CD1c-positive myeloid dendritic cell (primary cell): ENCODE measurements at regions not wholly inside any gene's neighbourhood (a gene's known extent, or its start where the extent isn't known, plus 50 kb on each side); places are given as distances from the start of the nearest gene placed in this dataset.
"Not testable (repeated sequence)": the region's sequence is repeated elsewhere in the genome, so short reads cannot be mapped to it uniquely, and the experiment has no call there.

ENCODE experiments used
- DNase-seq: peaks from one replicate; pipeline ENCODE4 v3.0.0-alpha.2; 2016; ENCODE audit errors: extremely low spot score

DNA sequence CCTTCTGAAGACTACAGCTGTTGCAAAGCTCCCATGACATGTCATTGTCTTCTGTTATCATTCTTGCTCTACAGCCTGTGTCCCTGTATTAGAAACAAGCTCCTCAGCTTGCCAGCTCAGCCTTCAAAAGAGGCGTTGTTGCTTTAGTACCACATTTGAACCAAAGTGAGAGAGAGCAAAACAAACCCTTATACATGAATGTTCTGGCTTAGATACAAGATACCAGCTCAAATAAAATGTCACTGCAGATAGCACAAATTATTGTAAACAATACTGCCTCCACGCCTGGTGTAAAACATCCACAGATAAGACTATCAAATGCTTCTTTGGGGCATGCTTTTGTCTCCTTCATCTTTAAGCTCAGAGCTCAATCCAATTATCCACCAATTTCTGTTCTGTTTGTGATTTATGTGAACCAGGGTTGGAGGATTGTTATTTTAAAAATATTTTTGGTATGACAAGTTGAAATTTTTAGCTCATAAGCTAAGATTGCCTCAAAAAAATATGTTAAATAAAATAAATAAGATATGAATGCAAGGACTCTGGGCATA is 403.6 kb upstream of the CDIN1 start:
- no peak for DNase-seq

DNA sequence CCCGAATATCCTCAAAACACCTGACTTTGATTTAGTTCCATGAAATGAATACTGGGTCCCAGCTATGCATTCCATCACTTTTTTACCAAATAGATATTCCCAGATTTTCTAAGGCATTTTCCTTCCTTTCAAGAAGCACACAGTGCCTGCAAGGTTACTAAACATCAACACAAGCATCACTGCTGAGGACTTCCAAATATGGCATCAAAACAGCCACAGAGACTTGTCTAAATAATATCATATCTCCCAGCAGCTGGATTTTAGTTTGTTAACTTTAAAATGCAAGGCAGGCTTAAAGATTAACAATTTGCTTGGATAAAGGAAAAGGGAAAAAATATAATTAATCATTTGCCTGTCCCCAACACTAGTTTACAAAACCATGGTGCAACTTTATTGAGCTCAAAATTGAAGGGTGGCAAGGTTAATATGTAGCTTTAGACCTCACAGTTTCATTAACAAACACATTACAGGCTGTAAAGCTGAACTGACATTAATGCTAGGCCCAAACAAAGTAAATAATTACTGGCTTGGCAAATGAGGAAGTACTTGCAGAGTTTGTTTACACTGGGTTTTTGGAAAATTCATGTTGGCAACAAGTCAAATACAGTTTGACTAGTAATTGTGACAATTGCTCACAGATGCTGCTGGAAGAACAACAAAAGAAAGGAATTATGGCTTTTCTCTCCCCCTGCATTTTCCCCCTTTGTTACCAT is 401.7 kb upstream of the CDIN1 start:
- DNase-seq, result no peak

DNA sequence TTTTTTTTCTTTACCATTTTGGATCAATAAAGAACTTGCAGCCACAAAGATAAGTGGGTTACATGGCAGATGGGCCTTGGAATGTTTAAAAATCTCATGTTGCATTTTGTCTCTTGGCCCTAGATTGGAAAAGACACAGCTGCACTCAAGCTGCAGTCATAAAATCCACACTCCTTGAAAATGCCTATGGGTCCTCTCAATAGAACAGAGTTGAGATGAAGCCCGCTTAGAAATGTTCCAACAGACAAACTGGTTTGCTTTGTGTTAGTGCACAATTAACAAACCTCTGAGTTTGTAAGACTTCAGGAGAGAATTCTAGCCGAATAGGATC is 401.2 kb upstream of the CDIN1 start:
- no peak for DNase-seq

DNA sequence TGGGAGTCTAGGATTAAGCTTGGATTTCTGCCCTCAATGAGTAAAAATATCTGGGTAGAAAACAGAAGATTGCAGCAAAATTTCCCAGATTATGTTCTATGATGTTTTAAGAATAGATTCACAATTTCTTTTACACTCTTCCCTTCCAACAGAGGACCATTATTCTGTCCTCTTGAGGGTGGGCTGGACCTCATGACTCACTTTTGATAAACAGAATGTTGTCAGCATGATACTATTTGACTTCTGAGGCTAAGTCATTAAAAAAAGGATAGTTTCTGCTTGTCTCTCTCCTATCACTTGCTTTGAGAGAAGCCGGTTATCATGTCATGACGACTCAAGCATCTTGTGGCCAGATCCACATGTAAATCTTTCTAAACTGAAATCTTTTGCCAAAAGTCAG is 396.2 kb upstream of the CDIN1 start:
- DNase-seq, result no peak

DNA sequence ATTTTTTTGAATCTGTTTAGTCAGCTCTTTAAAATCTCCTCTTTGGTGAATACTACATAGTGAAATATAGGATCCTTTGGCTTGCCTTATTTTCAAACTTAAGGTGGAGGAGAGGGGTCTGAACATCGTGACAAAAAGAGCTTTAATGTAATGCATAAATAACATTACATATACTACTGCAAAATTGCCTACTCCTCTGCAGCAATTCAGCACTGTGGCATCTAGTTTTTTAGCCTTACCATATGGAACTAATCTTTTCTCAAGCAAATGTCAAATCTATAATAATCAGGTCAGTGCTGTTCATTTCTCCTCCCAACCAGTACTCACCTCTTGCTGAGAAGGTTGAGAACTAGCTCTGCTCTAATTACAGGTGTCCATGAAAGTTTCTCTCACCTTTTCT is 394.0 kb upstream of the CDIN1 start:
- no peak for DNase-seq

DNA sequence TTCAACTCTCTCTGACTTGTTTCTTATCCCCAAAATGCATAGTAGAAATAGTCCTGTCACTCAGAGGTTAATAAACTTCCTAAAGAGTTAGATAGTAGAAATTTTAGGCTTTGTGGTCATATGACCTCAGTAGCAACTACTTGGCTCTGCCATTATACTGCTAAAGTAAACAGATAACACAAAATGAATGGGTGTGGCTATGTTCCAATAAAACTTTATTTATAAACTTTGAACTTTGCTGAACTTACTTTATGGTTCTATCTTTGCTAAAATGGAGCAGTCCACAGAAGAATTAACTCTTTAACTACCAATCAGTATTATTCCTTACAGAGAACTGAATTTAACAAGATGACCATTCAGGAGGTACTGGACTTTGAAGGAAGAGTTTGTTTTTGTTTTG is 393.6 kb upstream of the CDIN1 start:
- DNase-seq, result no peak

DNA sequence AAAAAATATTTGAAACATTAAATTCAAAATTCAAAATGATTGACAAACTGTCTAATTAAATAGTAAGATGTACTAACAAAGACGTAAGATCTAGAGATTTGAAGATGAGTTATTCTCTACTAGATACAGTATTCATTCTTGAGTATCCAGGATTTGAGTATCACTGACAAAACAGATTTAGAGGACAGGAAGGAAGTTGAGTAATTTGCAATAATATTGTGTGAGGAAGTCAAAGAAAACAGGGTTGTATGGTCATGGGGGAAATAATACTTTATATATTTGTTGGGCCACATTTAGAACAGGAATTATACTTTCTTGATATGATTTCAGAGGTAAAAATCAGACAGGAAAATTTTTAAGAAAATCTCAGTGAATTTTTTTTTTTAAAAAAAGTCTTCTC is 393.1 kb upstream of the CDIN1 start:
- no peak for DNase-seq

DNA sequence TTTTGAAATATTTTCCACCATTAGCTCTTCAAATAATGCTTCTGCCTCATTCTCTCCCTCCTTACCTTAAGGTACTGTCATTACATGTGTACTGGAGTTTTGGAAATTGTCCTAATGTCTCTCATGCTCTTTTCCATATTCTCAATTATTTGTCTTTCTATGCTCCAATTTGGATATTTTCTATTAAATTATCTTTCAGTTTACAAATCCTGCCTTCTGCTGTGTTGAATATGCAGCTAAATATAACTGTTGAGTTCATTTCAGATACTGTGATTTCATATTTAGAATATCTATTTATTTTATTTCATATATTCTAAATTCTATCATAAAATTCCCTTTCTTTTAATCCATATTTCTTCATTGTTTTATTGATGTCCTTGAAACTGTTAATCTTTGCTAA is 388.0 kb upstream of the CDIN1 start:
- no peak for DNase-seq

DNA sequence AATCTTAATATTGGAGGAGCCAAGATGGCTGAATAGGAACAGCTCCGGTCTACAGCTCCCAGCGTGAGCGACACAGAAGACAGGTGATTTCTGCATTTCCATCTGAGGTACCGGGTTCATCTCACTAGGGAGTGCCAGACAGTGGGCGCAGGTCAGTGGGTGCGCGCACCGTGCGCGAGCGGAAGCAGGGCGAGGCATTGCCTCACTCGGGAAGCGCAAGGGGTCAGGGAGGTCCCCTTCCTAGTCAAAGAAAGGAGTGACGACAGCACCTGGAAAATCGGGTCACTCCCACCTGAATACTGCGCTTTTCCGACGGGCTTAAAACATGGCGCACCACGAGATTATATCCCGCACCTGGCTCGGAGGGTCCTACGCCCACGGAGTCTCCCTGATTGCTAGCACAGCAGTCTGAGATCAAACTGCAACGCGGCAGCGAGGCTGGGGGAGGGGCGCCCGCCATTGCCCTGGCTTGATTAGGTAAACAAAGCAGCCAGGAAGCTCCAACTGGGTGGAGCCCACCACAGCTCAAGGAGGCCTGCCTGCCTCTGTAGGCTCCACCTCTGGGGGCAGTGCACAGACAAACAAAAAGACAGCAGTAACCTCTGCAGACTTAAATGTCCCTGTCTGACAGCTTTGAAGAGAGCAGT is 383.9 kb upstream of the CDIN1 start:
- not testable (repeated sequence) for DNase-seq

DNA sequence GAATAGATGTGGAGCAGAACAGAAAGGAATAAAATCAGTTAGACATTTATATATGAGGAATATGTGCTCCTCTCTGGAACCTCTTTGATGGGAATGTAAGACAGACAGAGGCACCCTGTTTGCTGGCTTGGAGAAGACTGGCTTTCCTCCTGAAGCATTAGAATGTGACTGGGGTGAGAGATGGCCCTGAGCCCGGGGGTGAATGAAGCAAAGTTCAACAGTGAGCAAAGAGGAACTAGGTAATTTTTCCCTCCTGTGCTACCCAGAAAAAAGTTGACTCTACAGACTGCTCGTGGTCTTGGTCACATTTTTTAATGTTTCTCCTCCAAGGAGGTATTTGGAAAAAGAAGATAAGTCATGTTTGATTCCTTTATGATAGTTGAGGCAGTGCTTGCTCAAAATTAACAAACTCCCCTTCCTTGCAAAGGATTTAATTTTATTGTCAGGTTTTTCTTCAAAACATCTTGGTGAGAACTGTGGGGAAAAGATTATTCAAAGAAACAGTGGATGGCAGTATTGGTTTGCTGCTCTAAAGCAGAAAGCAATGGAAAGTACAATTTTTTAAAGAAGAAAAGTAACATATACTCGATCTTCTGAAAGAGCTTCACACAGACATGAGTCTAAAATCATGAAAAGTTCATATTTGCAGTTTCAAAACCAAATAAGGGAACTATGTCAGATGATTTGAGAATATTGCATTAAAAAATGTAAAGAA is 370.4 kb upstream of the CDIN1 start:
- DNase-seq, result no peak

DNA sequence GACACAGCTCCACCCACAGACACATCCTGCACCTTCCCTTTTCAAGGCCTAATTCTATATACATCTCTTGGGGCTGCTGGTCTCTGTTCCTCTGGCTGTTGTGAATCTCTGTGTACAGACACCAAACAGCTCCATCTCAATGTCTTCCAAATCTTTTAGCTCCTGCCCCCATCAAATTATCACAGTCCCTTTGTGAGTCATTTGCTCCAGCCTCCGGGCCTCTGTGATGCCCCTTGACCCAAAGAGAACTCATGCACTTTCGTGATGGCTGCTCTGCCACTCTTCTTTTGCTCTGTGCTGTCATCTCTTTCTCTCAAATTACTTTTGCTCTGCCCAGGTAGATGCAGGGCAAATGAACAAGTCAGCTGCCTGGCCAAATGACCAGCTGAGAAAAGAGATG is 369.0 kb upstream of the CDIN1 start:
- DNase-seq, result no peak

DNA sequence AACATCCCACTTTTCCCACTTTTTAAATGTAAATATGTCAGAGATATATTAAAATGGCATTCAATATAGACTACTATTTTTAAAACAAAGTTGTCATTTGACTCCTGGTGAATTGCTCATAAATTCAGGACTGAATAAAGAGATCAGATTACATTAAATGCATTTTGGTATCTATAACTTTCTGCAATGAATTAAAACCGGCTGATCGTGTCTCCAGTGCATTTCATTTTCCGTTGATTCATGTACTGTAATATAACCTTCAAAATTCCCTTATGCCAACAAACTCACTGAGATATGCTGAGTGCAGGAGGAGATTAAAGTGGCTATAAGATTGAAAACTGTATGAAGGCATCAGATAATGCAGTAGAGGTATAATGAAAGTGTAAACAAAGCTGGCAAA is 361.1 kb upstream of the CDIN1 start:
- no peak for DNase-seq

DNA sequence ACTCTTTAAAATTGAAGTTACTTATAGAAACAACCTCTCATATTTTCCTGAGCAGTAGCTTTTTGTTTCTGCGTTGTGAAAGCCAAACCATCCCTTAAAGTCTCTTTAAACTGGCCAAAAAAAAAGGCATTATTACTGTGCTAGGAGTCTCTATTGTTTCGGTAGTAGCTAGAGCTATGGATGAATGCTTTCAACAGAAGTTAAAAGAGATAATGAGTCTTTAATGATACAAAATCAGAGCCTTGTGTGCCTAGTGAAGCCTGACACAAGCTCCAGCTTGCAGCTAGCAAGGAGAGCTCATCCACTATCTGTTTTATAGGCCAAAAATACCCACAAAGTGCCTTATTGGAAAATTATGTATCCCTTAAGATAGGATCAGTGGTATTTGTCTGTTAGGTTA is 360.4 kb upstream of the CDIN1 start:
- DNase-seq, result no peak

DNA sequence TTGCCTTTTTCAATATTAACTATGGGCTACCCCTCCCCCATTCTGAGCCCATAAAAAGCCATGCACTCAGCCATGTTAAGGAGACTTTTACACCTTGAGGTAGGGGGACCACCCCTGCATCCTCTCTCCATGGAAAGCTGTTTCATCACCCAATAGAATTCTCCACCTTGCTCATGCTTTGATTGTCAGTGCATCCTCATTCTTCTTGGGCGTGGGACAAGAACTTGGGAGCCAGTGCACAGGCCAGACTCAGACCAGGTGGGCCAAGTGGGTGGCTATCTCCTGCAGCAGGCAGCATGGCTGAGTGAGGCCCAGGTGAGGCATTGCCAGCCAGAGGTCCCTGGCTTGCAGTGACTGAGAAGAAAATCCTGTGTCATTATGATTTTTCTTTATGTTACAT is 357.4 kb upstream of the CDIN1 start:
- DNase-seq, result no peak

DNA sequence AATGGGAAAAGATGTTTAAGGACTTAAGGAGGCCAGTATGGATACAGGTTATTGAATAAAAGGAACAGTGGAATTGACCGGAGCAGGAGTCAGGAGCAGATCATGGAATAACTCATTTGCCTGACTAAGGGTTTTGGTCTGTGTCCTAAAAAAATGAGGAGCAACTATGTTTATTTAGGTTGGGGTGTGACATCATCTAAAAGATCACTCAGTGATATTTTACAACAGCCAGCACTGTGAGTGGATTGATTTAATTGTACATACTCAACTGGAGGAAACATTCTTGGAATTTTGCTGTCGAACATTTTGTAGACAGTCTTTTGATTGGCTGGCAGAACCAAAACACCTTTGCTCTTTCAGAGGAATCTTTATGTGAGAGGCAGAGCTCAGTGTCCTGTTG is 348.6 kb upstream of the CDIN1 start:
- no peak for DNase-seq

DNA sequence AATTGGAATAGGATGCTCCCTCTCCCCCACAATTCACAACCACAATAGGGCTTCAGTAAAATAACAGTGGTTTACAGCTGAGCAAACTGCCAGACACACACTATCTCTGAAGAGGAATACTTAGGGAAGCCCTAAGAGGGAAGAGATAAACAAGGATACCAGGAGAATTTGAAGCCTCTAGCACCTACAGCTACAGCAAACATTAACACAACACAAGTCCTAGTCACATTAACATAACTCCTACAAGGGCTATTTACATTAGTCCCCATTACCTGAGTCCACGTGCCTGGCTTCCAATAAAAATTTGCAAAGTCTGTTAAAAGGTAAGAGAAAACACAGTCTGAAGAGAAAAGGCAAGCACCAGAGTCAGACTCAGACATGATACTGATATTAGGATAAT is 346.9 kb upstream of the CDIN1 start:
- no peak for DNase-seq

DNA sequence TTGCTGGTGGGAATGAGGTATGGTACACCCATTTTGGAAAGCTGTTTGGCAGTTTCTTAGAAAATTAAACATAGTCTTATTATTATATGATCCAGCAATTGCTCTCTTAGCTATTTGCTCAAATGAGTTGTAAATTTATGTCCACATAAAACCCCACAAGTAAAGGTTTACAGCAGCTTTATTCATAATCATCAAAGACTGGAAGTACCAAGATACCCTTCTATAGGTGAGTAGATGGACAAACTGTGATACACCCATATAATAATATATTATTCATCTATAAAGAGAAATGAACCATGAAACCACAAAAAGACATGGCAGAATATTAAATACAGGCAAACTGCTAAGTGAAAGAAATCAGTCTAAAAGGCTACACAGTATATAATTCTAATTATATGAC is 344.7 kb upstream of the CDIN1 start:
- no peak for DNase-seq

DNA sequence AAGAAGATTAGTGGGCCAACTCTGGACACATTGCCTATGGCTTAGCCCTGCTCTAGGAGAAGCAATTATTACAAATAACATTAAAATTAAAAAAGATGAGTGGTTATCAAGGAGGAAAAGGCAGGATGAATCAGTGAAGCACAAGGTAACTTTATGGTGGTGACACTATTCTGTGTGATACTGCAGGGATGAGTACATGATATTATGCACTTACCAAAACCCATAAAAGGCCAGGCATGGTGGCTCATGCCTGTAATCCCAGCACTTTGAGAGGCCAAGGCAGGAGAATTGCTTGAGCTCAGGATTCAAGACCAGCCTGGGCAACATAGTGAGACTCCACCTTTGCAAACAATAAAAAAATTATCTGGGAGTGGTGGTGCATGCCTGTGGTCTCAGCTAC is 344.3 kb upstream of the CDIN1 start:
- DNase-seq, result no peak

DNA sequence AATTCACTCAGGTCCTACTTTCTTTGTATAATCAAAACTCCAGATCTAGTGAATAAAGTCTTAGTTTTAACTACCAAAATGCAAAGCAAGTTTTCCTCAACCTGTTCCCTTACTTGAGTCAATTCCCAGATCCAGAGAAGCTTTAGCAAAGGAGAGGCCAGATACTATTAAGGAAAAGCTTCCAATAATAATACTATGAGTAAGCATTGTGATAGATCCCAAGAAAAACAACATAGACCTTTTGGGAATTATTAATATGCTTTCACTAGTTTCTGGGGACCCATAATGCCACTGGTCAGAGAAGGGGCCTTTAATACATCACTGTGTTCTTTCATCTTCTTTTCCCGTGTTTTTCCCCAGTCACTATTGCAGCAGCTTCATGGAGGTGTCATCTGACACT is 339.9 kb upstream of the CDIN1 start:
- no peak for DNase-seq

DNA sequence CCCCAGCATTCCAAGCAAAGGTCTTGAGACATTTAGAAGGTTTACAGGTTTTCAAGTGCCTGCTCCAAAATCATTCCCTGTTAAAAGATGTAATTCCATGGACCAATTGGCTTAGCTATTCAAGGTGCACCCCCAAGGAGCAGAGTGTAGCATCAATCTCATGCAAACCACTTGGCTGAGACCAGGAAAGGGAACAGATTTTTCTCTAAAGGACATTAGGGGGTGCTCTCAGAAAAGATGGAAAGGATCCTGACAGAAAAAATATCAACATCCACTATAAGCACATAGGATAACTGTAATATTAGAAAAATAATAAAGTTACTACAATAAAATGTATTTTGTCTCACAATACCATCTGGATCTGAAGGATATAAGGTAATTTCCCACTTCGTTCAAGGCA is 328.0 kb upstream of the CDIN1 start:
- DNase-seq, result no peak

DNA sequence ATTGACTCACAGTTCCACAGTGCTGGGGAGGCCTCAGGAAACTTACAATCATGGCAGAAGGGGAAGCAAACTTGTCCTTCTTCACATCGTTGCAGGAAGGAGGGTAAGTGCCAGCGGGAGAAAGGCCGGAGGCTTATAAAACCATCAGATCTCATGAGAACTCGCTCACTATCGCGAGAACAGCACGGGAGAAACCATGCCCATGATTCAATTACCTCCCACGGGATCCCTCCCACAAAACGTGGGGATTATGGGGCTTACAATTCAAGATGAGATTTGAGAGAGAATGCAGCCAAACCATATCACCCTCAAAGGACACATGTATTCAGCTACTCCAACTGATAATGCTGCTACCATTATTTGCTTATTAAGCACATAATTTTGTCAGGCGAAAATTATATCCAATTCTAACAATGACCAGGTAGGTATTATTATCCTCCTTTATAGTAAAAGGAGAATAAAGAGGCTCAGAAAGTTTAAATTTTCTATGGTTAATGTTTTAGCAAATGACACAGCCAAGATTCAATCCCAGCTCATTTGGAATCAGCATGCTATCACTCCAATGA is 327.2 kb upstream of the CDIN1 start:
- no peak for DNase-seq

DNA sequence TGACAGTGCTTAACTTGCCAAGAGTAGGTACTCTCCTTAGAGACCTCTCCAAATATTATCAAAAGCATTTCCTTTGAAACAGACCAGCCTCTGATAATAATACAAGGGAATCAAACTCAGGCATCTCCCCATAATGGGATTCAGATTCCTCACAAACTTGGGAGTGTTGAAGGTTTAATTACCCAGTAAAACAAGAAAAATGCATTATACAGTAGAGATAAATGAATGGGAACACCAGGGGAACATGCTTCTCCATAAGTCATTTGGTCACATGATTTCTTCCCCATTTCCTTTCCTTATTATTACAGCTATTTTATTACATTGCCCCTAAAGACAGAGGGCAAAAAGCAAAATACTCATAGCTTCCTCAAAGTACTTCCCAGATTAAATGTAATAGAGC is 325.0 kb upstream of the CDIN1 start:
- no peak for DNase-seq

DNA sequence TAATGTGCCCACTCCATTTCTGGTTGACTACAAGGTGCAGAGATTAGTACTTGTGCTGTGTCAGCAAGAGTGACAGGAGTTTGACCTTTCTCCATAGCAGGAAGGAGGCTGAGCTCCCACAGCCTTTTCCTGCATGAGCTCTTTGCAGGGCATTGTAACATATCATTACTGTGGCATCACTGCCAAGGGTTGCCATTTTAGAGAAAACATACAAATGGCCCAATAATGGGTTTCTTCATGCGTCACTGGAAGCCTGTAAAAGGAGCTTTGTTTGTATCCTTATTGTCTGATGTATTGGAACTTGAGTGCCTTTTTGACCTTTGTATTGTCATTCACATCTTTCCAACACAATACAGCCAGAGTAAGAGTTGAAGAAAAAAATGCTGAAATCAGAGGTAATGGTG is 323.0 kb upstream of the CDIN1 start:
- no peak for DNase-seq
